ENCODE measurements at regions not wholly inside any gene's neighbourhood (a gene's known extent, or its start where the extent isn't known, plus 50 kb on each side); places are given as distances from the start of the nearest gene placed in this dataset.
"Not testable (repeated sequence)": the region's sequence is repeated elsewhere in the genome, so short reads cannot be mapped to it uniquely, and the experiment has no call there.

- H3K9me3 Mint-ChIP-seq, result peaks cover 0 to 2% (median 0%) of the 10 kb centered on the region in 7 donors
- H3K4me1 Mint-ChIP-seq, result peaks cover 0 to 11% (median 3%) of the 10 kb centered on the region in 3 donors
- H3K27ac Mint-ChIP-seq, result no peak overlapping the region
- ATAC-seq (ENCODE audit: low read depth in 2 of 2) (no peak), DNase-seq (no peak)
- no peak overlapping the region for H3K4me3 Mint-ChIP-seq
- H3K36me3 Mint-ChIP-seq, result no peaks in the 10 kb centered on the region
- no peaks in the 10 kb centered on the region for H3K27me3 Mint-ChIP-seq
Measured at GRCh38 chr2:3112131-3112530, 265.5 kb downstream of the EIPR1 start.

GRCh38 chr2:3110994-3111666, 266.5 kb downstream of the EIPR1 start:
- Mint-ChIP-seq H3K27me3 (no peaks in the 10 kb centered on the region), H3K9me3 (peaks cover 0 to 2% (median 0%) of the 10 kb centered on the region in 7 donors), H3K4me3 (no peak overlapping the region), H3K4me1 (peaks cover 0 to 11% (median 3%) of the 10 kb centered on the region in 3 donors), H3K36me3 (no peaks in the 10 kb centered on the region), H3K27ac (no peak overlapping the region)
- no peak for DNase-seq
- no peak for ATAC-seq (ENCODE audit: low read depth in 2 of 2)

GRCh38 chr2:3110555-3110954, 267.1 kb downstream of the EIPR1 start:
- no peak overlapping the region for H3K27ac Mint-ChIP-seq
- H3K36me3 Mint-ChIP-seq, result no peaks in the 10 kb centered on the region
- H3K9me3 Mint-ChIP-seq, result peaks cover 0 to 2% (median 0%) of the 10 kb centered on the region in 7 donors
- H3K4me1 Mint-ChIP-seq, result peaks cover 0 to 11% (median 3%) of the 10 kb centered on the region in 3 donors
- ATAC-seq (ENCODE audit: low read depth in 2 of 2) (no peak), DNase-seq (no peak)
- no peak overlapping the region for H3K4me3 Mint-ChIP-seq
- no peaks in the 10 kb centered on the region for H3K27me3 Mint-ChIP-seq

GRCh38 chr2:3108710-3109702, 268.6 kb downstream of the EIPR1 start:
- Mint-ChIP-seq H3K9me3 (peaks cover 0 to 2% (median 0%) of the 10 kb centered on the region in 7 donors), H3K4me1 (peaks cover 0 to 11% (median 3%) of the 10 kb centered on the region in 3 donors), H3K27me3 (no peaks in the 10 kb centered on the region), H3K36me3 (no peaks in the 10 kb centered on the region), H3K27ac (peak overlapping the region in 1 of 6 donors; percentile 83), H3K4me3 (no peak overlapping the region)
- no peak for ATAC-seq (ENCODE audit: low read depth in 2 of 2)
- no peak for DNase-seq

GRCh38 chr2:3108105-3108504, 269.5 kb downstream of the EIPR1 start:
- Mint-ChIP-seq H3K27me3 (no peaks in the 10 kb centered on the region), H3K27ac (peak overlapping the region in 1 of 6 donors; percentile 63), H3K36me3 (no peaks in the 10 kb centered on the region), H3K4me1 (peaks cover 5 to 10% (median 9%) of the 10 kb centered on the region in 3 donors), H3K4me3 (no peak overlapping the region), H3K9me3 (peaks cover 0 to 2% (median 0%) of the 10 kb centered on the region in 7 donors)
- no peak for DNase-seq
- ATAC-seq (ENCODE audit: low read depth in 2 of 2), result no peak

- no peaks in the 10 kb centered on the region for H3K36me3 Mint-ChIP-seq
- ATAC-seq (ENCODE audit: low read depth in 2 of 2), result no peak
- no peak overlapping the region for H3K4me3 Mint-ChIP-seq
- no peaks in the 10 kb centered on the region for H3K27me3 Mint-ChIP-seq
- peaks cover 7 to 14% (median 9%) of the 10 kb centered on the region in 3 donors for H3K4me1 Mint-ChIP-seq
- H3K9me3 Mint-ChIP-seq, result peaks cover 0 to 2% (median 0%) of the 10 kb centered on the region in 7 donors
- H3K27ac Mint-ChIP-seq, result no peak overlapping the region
- DNase-seq, result no peak
Measured at GRCh38 chr2:3107567-3107966, 270.1 kb downstream of the EIPR1 start.

GRCh38 chr2:3105814-3106569, 271.6 kb downstream of the EIPR1 start:
- no peaks in the 10 kb centered on the region for H3K36me3 Mint-ChIP-seq
- peaks cover 0 to 6% (median 0%) of the 10 kb centered on the region in 3 donors for H3K27me3 Mint-ChIP-seq
- H3K4me1 Mint-ChIP-seq, result peaks cover 12 to 19% (median 14%) of the 10 kb centered on the region in 3 donors
- H3K27ac Mint-ChIP-seq, result peak overlapping the region in 2 of 6 donors; percentile 24 to 71
- no peak overlapping the region for H3K4me3 Mint-ChIP-seq
- DNase-seq (no peak), ATAC-seq (ENCODE audit: low read depth in 2 of 2) (no peak)
- H3K9me3 Mint-ChIP-seq, result peaks cover 0 to 2% (median 0%) of the 10 kb centered on the region in 7 donors

- Mint-ChIP-seq H3K4me1 (peaks cover 14 to 19% (median 16%) of the 10 kb centered on the region in 3 donors), H3K27ac (peak overlapping the region in 3 of 6 donors; percentile 24 to 71 (median 27))
- DNase-seq; ATAC-seq (ENCODE audit: low read depth in 2 of 2); H3K36me3 Mint-ChIP-seq; H3K27me3 Mint-ChIP-seq; H3K9me3 Mint-ChIP-seq; H3K4me3 Mint-ChIP-seq: not testable (repeated sequence)
Measured at GRCh38 chr2:3104958-3105813, 272.4 kb downstream of the EIPR1 start.

GRCh38 chr2:3104261-3104660, 273.4 kb downstream of the EIPR1 start:
- Mint-ChIP-seq H3K36me3 (no peaks in the 10 kb centered on the region), H3K27ac (peak overlapping the region in 3 of 6 donors; percentile 10 to 18 (median 11)), H3K9me3 (no peaks in the 10 kb centered on the region), H3K4me1 (peaks cover 14 to 24% (median 20%) of the 10 kb centered on the region in 3 donors), H3K4me3 (no peak overlapping the region), H3K27me3 (peaks cover 0 to 11% (median 0%) of the 10 kb centered on the region in 3 donors)
- no peak for DNase-seq
- ATAC-seq (ENCODE audit: low read depth in 2 of 2), result no peak

- Mint-ChIP-seq H3K36me3 (no peaks in the 10 kb centered on the region), H3K9me3 (no peaks in the 10 kb centered on the region), H3K4me1 (peaks cover 14 to 24% (median 20%) of the 10 kb centered on the region in 3 donors), H3K4me3 (peak overlapping the region in 3 of 8 donors; percentile 63 to 77 (median 67)), H3K27ac (peak overlapping the region in 4 of 6 donors; percentile 48 to 83 (median 62)), H3K27me3 (peaks cover 0 to 11% (median 0%) of the 10 kb centered on the region in 3 donors)
- peak in 1 of 2 donors; percentile 43 for ATAC-seq (ENCODE audit: low read depth in 2 of 2)
- no peak for DNase-seq
Measured at GRCh38 chr2:3102922-3103569, 274.6 kb downstream of the EIPR1 start.

GRCh38 chr2:3102081-3102921, 275.3 kb downstream of the EIPR1 start:
- DNase-seq, result no peak
- no peaks in the 10 kb centered on the region for H3K36me3 Mint-ChIP-seq
- no peaks in the 10 kb centered on the region for H3K9me3 Mint-ChIP-seq
- peak in 1 of 2 donors; percentile 84 for ATAC-seq (ENCODE audit: low read depth in 2 of 2)
- H3K27me3 Mint-ChIP-seq, result peaks cover 0 to 11% (median 6%) of the 10 kb centered on the region in 3 donors
- H3K27ac Mint-ChIP-seq, result peak overlapping the region in 4 of 6 donors; percentile 48 to 90 (median 74)
- H3K4me1 Mint-ChIP-seq, result peaks cover 14 to 21% (median 20%) of the 10 kb centered on the region in 3 donors
- peak overlapping the region in 5 of 8 donors; percentile 25 to 77 (median 63) for H3K4me3 Mint-ChIP-seq
